ENCODE measurements at regions not wholly inside any gene's neighbourhood (a gene's known extent, or its start where the extent isn't known, plus 50 kb on each side); places are given as distances from the start of the nearest gene placed in this dataset.

DNA sequence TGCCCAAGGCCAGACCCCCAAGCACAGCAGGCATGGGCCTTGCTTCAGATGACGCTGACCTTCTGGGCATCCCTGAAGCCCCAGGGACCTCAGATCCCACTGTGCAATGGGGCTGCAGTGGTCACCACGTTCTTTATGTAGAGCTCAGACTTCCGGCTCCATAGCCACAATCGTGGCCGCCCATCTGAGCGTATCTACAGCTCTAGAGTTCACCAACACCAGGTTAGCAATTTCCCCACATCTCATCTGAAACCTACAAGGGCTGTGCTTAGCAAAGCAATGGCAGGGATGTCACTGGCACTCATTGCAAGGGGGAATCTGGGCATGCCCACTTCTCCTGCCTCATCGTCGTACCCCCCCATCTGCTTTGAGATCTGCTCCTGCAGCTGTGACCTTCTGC is 384.4 kb upstream of the TSHZ3 start:
- Mint-ChIP-seq H3K4me3 (no peak overlapping the region), H3K27me3 (ENCODE audit: low read depth, poor library complexity) (peaks cover 17% of the 10 kb centered on the region), H3K27ac (no peak overlapping the region), H3K36me3 (ENCODE audit: low read depth) (no peaks in the 10 kb centered on the region), H3K4me1 (no peaks in the 10 kb centered on the region), H3K9me3 (no peaks in the 10 kb centered on the region)
- TF ChIP-seq, protein P1, sequence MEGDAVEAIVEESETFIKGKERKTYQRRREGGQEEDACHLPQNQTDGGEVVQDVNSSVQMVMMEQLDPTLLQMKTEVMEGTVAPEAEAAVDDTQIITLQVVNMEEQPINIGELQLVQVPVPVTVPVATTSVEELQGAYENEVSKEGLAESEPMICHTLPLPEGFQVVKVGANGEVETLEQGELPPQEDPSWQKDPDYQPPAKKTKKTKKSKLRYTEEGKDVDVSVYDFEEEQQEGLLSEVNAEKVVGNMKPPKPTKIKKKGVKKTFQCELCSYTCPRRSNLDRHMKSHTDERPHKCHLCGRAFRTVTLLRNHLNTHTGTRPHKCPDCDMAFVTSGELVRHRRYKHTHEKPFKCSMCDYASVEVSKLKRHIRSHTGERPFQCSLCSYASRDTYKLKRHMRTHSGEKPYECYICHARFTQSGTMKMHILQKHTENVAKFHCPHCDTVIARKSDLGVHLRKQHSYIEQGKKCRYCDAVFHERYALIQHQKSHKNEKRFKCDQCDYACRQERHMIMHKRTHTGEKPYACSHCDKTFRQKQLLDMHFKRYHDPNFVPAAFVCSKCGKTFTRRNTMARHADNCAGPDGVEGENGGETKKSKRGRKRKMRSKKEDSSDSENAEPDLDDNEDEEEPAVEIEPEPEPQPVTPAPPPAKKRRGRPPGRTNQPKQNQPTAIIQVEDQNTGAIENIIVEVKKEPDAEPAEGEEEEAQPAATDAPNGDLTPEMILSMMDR (IDR thresholded peaks at IDR 0.05) = no peak
- DNase-seq = no peak

GRCh38 chr19:31742249-31742648 is 393.0 kb upstream of the TSHZ3 start:
- peaks cover 22% of the 10 kb centered on the region for H3K27me3 Mint-ChIP-seq (ENCODE audit: low read depth, poor library complexity)
- no peaks in the 10 kb centered on the region for H3K4me1 Mint-ChIP-seq
- H3K9me3 Mint-ChIP-seq = no peaks in the 10 kb centered on the region
- H3K4me3 Mint-ChIP-seq = no peak overlapping the region
- H3K27ac Mint-ChIP-seq = no peak overlapping the region
- DNase-seq = no peak
- TF ChIP-seq, protein P1 (IDR thresholded peaks at IDR 0.05) = no peak
- H3K36me3 Mint-ChIP-seq (ENCODE audit: low read depth) = no peaks in the 10 kb centered on the region

GRCh38 chr19:31745731-31746130 is 396.5 kb upstream of the TSHZ3 start:
- no peak overlapping the region for H3K4me3 Mint-ChIP-seq
- no peak overlapping the region for H3K27ac Mint-ChIP-seq
- DNase-seq = no peak
- peaks cover 16% of the 10 kb centered on the region for H3K27me3 Mint-ChIP-seq (ENCODE audit: low read depth, poor library complexity)
- TF ChIP-seq, protein P1 (IDR thresholded peaks at IDR 0.05) = no peak
- H3K9me3 Mint-ChIP-seq = no peaks in the 10 kb centered on the region
- no peaks in the 10 kb centered on the region for H3K36me3 Mint-ChIP-seq (ENCODE audit: low read depth)
- no peaks in the 10 kb centered on the region for H3K4me1 Mint-ChIP-seq

GRCh38 chr19:31749231-31749630 is 400.0 kb upstream of the TSHZ3 start:
- no peak for DNase-seq
- H3K27me3 Mint-ChIP-seq (ENCODE audit: low read depth, poor library complexity) = peaks cover 5% of the 10 kb centered on the region
- H3K4me1 Mint-ChIP-seq = no peaks in the 10 kb centered on the region
- TF ChIP-seq, protein P1 (IDR thresholded peaks at IDR 0.05) = no peak
- H3K4me3 Mint-ChIP-seq = no peak overlapping the region
- no peak overlapping the region for H3K27ac Mint-ChIP-seq
- H3K9me3 Mint-ChIP-seq = no peaks in the 10 kb centered on the region
- no peaks in the 10 kb centered on the region for H3K36me3 Mint-ChIP-seq (ENCODE audit: low read depth)

GRCh38 chr19:31759359-31759758 is 410.1 kb upstream of the TSHZ3 start:
- peaks cover 18% of the 10 kb centered on the region for H3K27me3 Mint-ChIP-seq (ENCODE audit: low read depth, poor library complexity)
- H3K4me1 Mint-ChIP-seq = no peaks in the 10 kb centered on the region
- H3K9me3 Mint-ChIP-seq = peaks cover 7% of the 10 kb centered on the region
- TF ChIP-seq, protein P1 (IDR thresholded peaks at IDR 0.05) = no peak
- DNase-seq = no peak
- no peak overlapping the region for H3K27ac Mint-ChIP-seq
- H3K4me3 Mint-ChIP-seq = no peak overlapping the region
- no peaks in the 10 kb centered on the region for H3K36me3 Mint-ChIP-seq (ENCODE audit: low read depth)

DNA sequence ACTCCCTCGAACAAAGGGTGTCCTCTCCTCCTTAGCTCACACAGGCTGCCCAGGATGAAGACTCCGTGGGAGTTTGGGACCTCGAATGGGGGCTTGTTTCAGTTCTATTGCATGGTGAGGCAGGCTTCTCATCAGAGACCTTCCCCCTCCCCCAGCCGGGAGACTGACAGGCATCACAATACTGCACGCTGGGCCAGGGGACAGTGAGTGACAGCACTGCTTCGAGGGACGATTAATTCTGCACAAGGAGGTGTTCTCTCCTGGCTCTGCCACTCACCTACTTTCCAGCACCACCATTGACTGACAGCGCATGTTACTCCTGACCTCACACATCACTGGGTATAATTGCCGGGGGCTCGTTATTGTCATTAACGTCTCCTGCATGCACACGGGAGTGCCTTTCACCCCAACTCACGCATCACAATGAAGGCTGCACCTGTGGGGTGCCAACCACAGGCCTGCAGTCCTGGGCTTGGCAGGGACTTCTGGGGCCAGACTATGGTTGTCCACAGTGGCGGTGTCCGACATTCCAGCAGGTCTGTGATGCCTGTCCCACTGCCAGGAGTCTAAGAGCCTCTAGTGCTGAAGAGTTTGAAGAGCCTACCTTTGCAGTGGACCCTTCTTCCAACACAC is 412.2 kb upstream of the TSHZ3 start:
- Mint-ChIP-seq H3K4me1 (no peaks in the 10 kb centered on the region), H3K9me3 (peaks cover 15% of the 10 kb centered on the region), H3K36me3 (ENCODE audit: low read depth) (no peaks in the 10 kb centered on the region), H3K27ac (no peak overlapping the region), H3K4me3 (no peak overlapping the region), H3K27me3 (ENCODE audit: low read depth, poor library complexity) (peaks cover 18% of the 10 kb centered on the region)
- TF ChIP-seq, protein P1 (IDR thresholded peaks at IDR 0.05) = no peak
- no peak for DNase-seq

Data from nephron progenitor cell (in vitro differentiated cells).